Osteocyte (in vitro differentiated cells): ENCODE measurements at regions not wholly inside any gene's neighbourhood (a gene's known extent, or its start where the extent isn't known, plus 50 kb on each side); places are given as distances from the start of the nearest gene placed in this dataset.

Source experiments
- DNase-seq: peaks from one replicate; pipeline ENCODE4 v3.0.0; 2021; ENCODE audit warnings: mixed read lengths; ENCODE audit not compliant: unreplicated experiment; ENCODE audit errors: extremely low spot score
- H3K27ac Mint-ChIP-seq: one replicate; pipeline ENCODE4 v1.8.0; 2021; ENCODE audit warnings: mild to moderate bottlenecking, mixed read lengths; ENCODE audit not compliant: unreplicated experiment
- H3K27me3 Mint-ChIP-seq: one replicate; pipeline ENCODE4 v1.8.0; 2021; ENCODE audit warnings: mixed read lengths; ENCODE audit not compliant: unreplicated experiment
- H3K36me3 Mint-ChIP-seq: one replicate; pipeline ENCODE4 v1.8.0; 2021; ENCODE audit warnings: mixed read lengths; ENCODE audit not compliant: unreplicated experiment
- H3K4me1 Mint-ChIP-seq: one replicate; pipeline ENCODE4 v1.8.0; 2021; ENCODE audit warnings: mixed read lengths; ENCODE audit not compliant: unreplicated experiment
- H3K4me3 Mint-ChIP-seq: one replicate; pipeline ENCODE4 v1.8.0; 2021; ENCODE audit warnings: mild to moderate bottlenecking, moderate library complexity, mixed read lengths; ENCODE audit not compliant: unreplicated experiment
- H3K9me3 Mint-ChIP-seq: one replicate; pipeline ENCODE4 v1.8.0; 2021; ENCODE audit warnings: mixed read lengths; ENCODE audit not compliant: unreplicated experiment
- TF ChIP-seq, protein P1 (sequence below): fragments of 200-600 bp; sonication (generic); IDR thresholded peaks from 2 replicates; pipeline ENCODE4 v1.5.0; 2021; ENCODE audit warnings: antibody characterized with exemption, mild to moderate bottlenecking, moderate library complexity

DNA sequence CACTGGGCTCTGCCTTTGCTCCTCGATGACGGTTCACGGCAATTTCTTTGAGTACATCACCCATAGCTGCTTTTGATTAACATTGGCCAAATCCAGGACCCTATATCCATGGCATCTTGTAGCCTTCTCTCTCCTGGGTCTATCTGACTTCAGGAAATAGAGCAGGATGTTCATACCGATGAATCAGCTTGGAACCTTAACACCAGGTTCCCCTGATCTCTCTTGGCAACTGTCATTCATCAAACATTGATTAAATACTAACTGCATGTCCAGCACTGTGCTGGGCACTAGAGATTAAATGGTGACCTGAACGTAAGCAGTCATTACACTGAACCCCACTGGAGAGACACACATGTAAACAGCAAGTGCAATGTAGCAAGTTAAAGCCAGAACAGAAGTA is 77.0 kb upstream of the MED13L start:
- no peaks in the 10 kb centered on the region for H3K27me3 Mint-ChIP-seq
- no peak overlapping the region for H3K4me3 Mint-ChIP-seq
- TF ChIP-seq, protein P1, sequence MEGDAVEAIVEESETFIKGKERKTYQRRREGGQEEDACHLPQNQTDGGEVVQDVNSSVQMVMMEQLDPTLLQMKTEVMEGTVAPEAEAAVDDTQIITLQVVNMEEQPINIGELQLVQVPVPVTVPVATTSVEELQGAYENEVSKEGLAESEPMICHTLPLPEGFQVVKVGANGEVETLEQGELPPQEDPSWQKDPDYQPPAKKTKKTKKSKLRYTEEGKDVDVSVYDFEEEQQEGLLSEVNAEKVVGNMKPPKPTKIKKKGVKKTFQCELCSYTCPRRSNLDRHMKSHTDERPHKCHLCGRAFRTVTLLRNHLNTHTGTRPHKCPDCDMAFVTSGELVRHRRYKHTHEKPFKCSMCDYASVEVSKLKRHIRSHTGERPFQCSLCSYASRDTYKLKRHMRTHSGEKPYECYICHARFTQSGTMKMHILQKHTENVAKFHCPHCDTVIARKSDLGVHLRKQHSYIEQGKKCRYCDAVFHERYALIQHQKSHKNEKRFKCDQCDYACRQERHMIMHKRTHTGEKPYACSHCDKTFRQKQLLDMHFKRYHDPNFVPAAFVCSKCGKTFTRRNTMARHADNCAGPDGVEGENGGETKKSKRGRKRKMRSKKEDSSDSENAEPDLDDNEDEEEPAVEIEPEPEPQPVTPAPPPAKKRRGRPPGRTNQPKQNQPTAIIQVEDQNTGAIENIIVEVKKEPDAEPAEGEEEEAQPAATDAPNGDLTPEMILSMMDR: no peak
- no peak for DNase-seq
- H3K27ac Mint-ChIP-seq: no peak overlapping the region
- H3K36me3 Mint-ChIP-seq: no peaks in the 10 kb centered on the region
- H3K9me3 Mint-ChIP-seq: no peaks in the 10 kb centered on the region
- peaks cover 17% of the 10 kb centered on the region for H3K4me1 Mint-ChIP-seq

DNA sequence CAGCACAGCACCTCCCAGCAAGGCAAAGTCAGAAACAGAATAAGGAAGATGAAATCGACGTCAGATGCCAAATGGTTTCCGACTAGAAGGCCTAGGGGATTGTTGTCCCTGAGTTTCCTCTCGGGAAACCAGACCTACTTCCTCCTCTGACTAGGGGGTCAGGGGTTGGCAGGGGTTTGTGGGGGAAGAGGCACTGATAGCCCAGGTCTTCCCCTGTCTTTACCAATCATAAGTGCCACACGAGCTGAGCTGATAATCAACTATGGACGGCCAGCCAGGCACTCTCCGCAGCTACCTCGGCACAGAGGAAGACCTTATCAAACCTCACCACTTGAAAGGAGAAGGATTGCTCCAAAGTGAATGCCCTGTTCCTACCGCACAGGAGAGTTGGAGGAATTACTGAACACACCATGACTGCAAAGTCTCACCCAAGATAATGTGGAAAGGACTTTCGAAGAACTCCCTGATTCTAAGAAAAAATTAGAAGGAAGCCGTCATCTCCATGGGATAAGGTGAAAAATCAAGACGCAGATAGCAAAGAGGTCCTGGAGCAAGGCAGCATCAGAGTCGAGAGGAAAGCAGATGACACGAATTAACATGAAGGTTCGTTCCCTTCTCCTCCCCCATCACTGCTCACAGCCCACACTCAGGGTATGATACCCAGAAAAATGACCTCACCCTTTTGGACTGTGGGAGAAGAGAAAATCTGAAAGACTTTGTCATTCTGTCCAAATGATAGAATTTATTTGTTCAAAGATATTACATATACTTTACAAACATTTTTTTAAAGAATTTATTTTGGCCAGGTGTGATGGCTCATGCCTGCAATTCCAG is 77.7 kb upstream of the MED13L start:
- no peak for DNase-seq
- Mint-ChIP-seq H3K27me3 (no peaks in the 10 kb centered on the region), H3K36me3 (no peaks in the 10 kb centered on the region), H3K4me1 (peaks cover 20% of the 10 kb centered on the region), H3K4me3 (no peak overlapping the region), H3K9me3 (no peaks in the 10 kb centered on the region), H3K27ac (no peak overlapping the region)
- TF ChIP-seq, protein P1: no peak

DNA sequence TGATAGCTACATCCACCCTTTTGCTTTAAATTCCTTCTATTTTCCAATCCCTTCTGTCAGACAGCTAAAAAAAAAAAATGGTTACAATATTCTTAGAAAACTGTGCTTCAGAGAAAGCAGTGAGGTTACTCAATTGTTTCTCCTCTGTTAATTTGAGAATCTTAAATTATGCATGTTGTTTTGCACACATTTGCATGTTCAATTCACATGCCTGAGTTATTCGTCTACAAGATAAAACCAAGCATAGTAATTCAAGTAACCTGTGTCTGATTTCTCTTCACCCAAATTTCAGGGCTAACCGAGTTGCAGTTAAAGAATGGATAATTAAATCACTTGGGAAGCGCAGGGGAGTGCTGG is 81.0 kb upstream of the MED13L start:
- no peak for DNase-seq
- H3K27ac Mint-ChIP-seq: peak overlapping the region; percentile 98
- TF ChIP-seq, protein P1: no peak
- peak overlapping the region; percentile 33 for H3K4me3 Mint-ChIP-seq
- H3K9me3 Mint-ChIP-seq: no peaks in the 10 kb centered on the region
- no peaks in the 10 kb centered on the region for H3K27me3 Mint-ChIP-seq
- peaks cover 23% of the 10 kb centered on the region for H3K4me1 Mint-ChIP-seq
- H3K36me3 Mint-ChIP-seq: no peaks in the 10 kb centered on the region

DNA sequence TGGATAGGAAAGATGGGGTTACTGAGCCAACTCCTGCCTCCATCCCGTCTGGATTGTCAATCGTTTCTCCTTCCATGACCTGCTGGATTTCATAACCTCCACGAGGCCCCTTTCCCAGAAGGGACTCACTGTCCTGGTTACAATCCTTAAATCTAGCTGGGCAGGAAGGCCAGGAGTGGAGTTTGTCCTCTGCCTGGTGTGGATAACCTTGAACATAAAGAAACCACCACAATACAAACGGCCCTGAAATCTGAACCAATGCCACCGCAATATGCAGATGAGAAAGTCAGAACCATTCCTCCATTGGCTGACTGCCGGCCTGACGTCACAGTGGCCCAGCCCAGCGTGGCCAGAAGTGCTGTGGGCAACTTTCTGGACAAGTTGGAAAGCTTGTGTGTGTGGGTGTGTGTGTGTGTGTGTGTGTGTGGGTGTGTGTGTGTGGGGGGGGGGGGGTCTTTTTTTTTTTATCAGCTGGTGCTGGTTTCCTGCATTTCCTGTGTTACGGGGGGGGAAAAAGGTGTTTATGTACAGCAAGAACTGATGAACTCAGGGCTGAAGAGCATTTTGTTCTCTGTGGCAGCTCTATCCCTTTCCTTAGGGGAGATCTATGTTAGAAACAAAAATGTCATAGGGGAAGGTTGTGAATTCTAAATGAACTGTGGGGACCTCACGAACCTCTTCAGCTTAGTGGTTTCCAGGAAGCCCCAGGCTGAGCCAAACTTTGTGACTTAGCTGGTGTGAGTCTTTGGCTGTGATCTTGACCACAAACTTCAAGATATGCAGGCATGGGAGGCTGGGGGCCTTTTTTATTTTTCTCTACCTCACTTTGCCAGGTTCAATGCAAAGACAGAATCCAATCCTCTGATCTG is 81.6 kb upstream of the MED13L start:
- TF ChIP-seq, protein P1: no peak
- DNase-seq: peak; percentile 94
- H3K27ac Mint-ChIP-seq: peak overlapping the region; percentile 98
- no peaks in the 10 kb centered on the region for H3K36me3 Mint-ChIP-seq
- peaks cover 23% of the 10 kb centered on the region for H3K4me1 Mint-ChIP-seq
- no peaks in the 10 kb centered on the region for H3K9me3 Mint-ChIP-seq
- no peaks in the 10 kb centered on the region for H3K27me3 Mint-ChIP-seq
- H3K4me3 Mint-ChIP-seq: peak overlapping the region; percentile 33
